ENCODE measurements at regions not wholly inside any gene's neighbourhood (a gene's known extent, or its start where the extent isn't known, plus 50 kb on each side); places are given as distances from the start of the nearest gene placed in this dataset.

DNA sequence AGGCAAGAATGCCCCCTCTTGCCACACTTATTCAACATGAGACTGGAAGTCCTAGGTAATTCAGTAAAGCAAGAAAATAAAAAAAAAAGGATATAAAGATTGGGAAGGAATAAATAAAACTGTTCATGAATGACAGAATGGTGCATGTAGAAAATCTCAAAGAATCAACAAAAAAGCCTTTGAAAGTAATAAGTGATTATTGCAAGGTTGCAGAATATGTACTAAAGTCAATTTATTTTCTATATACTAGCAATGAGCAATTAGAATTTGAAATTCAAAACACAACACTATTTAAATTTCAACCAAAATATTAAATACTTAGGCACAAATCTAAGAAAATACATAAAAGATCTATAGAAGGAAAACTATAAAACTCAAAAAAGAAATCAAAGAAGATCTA is 58.6 kb downstream of the MAGEA10 start:
- DNase-seq (no peak), ATAC-seq (no peak)
- TF ChIP-seq POLR2A (IDR thresholded peaks at IDR 0.05) = no peak
- TF ChIP-seq, protein P1, sequence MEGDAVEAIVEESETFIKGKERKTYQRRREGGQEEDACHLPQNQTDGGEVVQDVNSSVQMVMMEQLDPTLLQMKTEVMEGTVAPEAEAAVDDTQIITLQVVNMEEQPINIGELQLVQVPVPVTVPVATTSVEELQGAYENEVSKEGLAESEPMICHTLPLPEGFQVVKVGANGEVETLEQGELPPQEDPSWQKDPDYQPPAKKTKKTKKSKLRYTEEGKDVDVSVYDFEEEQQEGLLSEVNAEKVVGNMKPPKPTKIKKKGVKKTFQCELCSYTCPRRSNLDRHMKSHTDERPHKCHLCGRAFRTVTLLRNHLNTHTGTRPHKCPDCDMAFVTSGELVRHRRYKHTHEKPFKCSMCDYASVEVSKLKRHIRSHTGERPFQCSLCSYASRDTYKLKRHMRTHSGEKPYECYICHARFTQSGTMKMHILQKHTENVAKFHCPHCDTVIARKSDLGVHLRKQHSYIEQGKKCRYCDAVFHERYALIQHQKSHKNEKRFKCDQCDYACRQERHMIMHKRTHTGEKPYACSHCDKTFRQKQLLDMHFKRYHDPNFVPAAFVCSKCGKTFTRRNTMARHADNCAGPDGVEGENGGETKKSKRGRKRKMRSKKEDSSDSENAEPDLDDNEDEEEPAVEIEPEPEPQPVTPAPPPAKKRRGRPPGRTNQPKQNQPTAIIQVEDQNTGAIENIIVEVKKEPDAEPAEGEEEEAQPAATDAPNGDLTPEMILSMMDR (IDR thresholded peaks at IDR 0.05) = no peak
- no peaks in the 10 kb centered on the region for H3K4me1 ChIP-seq
- H3K27me3 ChIP-seq = no peaks in the 10 kb centered on the region
- no peak overlapping the region for H3K27ac ChIP-seq
- no peaks in the 10 kb centered on the region for H3K9me3 ChIP-seq
- intact Hi-C loops (cut with DNase I) = no loop called here
- H3K36me3 ChIP-seq (replicated peaks in 1 of 2; ENCODE audit: insufficient read depth in 1 of 2, low read depth in 2 of 2) = no peaks in the 10 kb centered on the region
- H3K4me3 ChIP-seq = no peak overlapping the region

DNA sequence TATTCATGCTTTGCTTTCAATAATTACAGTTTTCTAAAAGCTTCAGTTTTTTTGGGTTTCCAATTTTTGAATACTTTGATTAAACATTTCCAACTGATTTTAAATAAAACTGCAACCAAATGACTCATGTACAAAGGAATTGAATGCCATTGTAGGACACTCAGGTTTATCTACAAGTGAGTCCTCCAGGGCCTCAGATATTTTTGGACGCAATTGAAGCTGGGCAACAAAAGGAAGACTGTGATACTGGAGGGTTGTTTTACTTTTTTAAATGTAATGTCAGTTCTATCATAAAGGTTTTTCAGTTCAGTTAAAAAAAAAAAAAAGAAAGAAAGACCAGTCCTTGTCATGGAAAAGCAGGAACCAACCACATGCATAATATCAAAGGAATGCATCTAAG is 64.2 kb downstream of the MAGEA10 start:
- intact Hi-C loops (cut with DNase I) = no loop called here
- no peaks in the 10 kb centered on the region for H3K27me3 ChIP-seq
- ATAC-seq = no peak
- no peaks in the 10 kb centered on the region for H3K9me3 ChIP-seq
- TF ChIP-seq, protein P1 (IDR thresholded peaks at IDR 0.05) = no peak
- no peak for TF ChIP-seq POLR2A (IDR thresholded peaks at IDR 0.05)
- no peak overlapping the region for H3K27ac ChIP-seq
- WGBS, 2 donors = 79 to 94% methylated on average over 1 of the region's 1 CpG
- no peak for DNase-seq
- H3K4me3 ChIP-seq = no peak overlapping the region
- H3K36me3 ChIP-seq (replicated peaks in 1 of 2; ENCODE audit: insufficient read depth in 1 of 2, low read depth in 2 of 2) = no peaks in the 10 kb centered on the region
- no peaks in the 10 kb centered on the region for H3K4me1 ChIP-seq

DNA sequence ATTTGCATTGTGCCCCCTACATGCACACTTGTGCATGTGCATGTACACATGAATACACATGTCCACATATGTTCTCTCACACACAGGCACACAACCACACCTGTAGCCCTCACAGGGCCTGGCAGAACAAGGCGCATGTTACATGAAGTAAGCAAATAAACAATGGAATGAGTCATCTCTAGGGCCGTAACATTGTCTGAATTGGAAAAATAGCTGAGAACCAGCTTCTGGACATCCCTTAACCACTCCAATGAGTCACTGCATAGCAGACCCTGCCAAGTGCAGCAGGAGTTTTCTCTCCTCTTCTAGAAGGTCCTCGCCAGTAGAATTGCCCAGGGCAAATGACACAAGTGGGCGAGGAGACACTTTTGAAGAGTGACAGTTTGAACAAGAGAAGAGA is 66.1 kb downstream of the MAGEA10 start:
- Histone ChIP-seq H3K27ac (no peak overlapping the region), H3K9me3 (no peaks in the 10 kb centered on the region), H3K4me1 (no peaks in the 10 kb centered on the region), H3K4me3 (no peak overlapping the region), H3K27me3 (no peaks in the 10 kb centered on the region), H3K36me3 (replicated peaks in 1 of 2; ENCODE audit: insufficient read depth in 1 of 2, low read depth in 2 of 2) (no peaks in the 10 kb centered on the region)
- intact Hi-C loops (cut with DNase I) = no loop called here
- TF ChIP-seq POLR2A (IDR thresholded peaks at IDR 0.05) = no peak
- TF ChIP-seq, protein P1 (IDR thresholded peaks at IDR 0.05) = no peak
- WGBS, 2 donors = 36 to 82% methylated on average over 3 to 4 of the region's 4 CpGs
- ATAC-seq = peak; percentile 48
- DNase-seq = peak; percentile 5 to 65 (median 6)

DNA sequence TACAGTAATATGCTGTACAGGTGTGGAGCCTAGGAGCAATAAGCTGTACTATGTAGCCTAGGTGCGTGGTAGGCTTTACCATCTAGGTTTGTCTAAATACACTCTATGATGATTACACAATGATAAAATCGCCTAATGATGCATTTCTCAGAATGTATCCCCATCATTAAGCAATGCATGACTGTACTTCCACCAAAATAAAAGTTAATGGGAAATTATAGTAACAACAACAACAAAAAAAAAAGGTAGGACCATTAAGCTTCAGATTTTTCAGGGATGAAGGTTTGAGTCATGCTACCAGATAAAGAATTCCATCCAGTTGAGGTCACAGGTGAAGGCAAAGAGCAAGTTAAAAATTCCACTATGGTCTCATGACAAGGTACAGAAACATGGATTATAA is 68.2 kb downstream of the MAGEA10 start:
- Histone ChIP-seq H3K4me3 (no peak overlapping the region), H3K9me3 (no peaks in the 10 kb centered on the region), H3K36me3 (replicated peaks in 1 of 2; ENCODE audit: insufficient read depth in 1 of 2, low read depth in 2 of 2) (no peaks in the 10 kb centered on the region), H3K27me3 (no peaks in the 10 kb centered on the region), H3K27ac (no peak overlapping the region), H3K4me1 (no peaks in the 10 kb centered on the region)
- TF ChIP-seq POLR2A (IDR thresholded peaks at IDR 0.05) = no peak
- TF ChIP-seq, protein P1 (IDR thresholded peaks at IDR 0.05) = no peak
- intact Hi-C loops (cut with DNase I) = no loop called here
- DNase-seq (no peak), ATAC-seq (no peak)
- WGBS, 2 donors = 80 to 83% methylated on average over 2 of the region's 2 CpGs

DNA sequence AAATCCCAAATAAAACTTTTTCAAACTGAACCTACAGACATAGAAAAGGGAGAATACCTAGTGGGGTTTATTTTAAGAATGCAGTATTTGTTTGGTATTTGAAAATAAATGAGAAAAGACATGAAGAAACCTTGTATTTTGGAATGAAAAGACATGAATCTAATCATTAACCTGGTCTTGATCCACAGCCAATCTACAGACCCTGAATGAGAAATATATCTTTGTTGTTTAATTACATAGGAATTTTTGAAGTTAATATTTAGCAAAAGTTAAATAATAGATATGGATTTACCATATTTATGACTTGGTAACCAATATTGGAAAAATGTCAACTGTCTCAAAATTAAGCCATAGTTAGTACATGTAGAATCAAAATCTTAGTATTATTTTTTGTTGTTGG is 76.8 kb downstream of the MAGEA10 start:
- ATAC-seq = no peak
- intact Hi-C loops (cut with DNase I) = no loop called here
- Histone ChIP-seq H3K9me3 (no peaks in the 10 kb centered on the region), H3K4me1 (no peaks in the 10 kb centered on the region), H3K27me3 (no peaks in the 10 kb centered on the region), H3K27ac (no peak overlapping the region), H3K36me3 (replicated peaks in 1 of 2; ENCODE audit: insufficient read depth in 1 of 2, low read depth in 2 of 2) (no peaks in the 10 kb centered on the region), H3K4me3 (no peak overlapping the region)
- no peak for DNase-seq
- no peak for TF ChIP-seq POLR2A (IDR thresholded peaks at IDR 0.05)
- TF ChIP-seq, protein P1 (IDR thresholded peaks at IDR 0.05) = no peak

Measured in body of pancreas (tissue), 4 donors.